HepG2 (cell line): ENCODE measurements at regions not wholly inside any gene's neighbourhood (a gene's known extent, or its start where the extent isn't known, plus 50 kb on each side); places are given as distances from the start of the nearest gene placed in this dataset.

Source experiments
- FOSL2 ChIP-seq: sonication (generic); formaldehyde crosslinking; IDR thresholded peaks from 2 replicates; pipeline ENCODE4 v1.4.0; 2020; ENCODE audit warnings: missing genetic modification reagents
- GABPB1 ChIP-seq: IDR thresholded peaks from 2 replicates; pipeline ENCODE4 v1.6.1; 2016; ENCODE audit warnings: mild to moderate bottlenecking, missing genetic modification reagents, moderate library complexity, missing compliant biosample characterization
- NFIB ChIP-seq: sonication (generic); formaldehyde crosslinking; IDR thresholded peaks from 2 replicates; pipeline ENCODE4 v1.9.0; 2021; ENCODE audit warnings: missing genetic modification reagents, mild to moderate bottlenecking, borderline replicate concordance
- NR2F6 ChIP-seq, 2 experiments: IDR thresholded peaks; 2 replicates each; pipeline ENCODE4 v1.6.1; 2016; ENCODE audit warnings: antibody characterized with exemption in 1 of 2, mild to moderate bottlenecking in 1 of 2
- POLR2AphosphoS5 ChIP-seq: IDR thresholded peaks from 2 replicates; pipeline ENCODE4 v1.6.1; 2012; ENCODE audit warnings: low read depth, low read length
- ZFX ChIP-seq: sonication (generic); formaldehyde crosslinking; IDR thresholded peaks from 2 replicates; pipeline ENCODE4 v1.4.0; 2020; ENCODE audit warnings: mild to moderate bottlenecking, low read depth, missing genetic modification reagents, moderate library complexity
- ZNF10 ChIP-seq: sonication (generic); formaldehyde crosslinking; IDR thresholded peaks from 2 replicates; pipeline ENCODE4 v1.4.0; 2020; ENCODE audit warnings: mild to moderate bottlenecking, low read depth, missing genetic modification reagents, borderline replicate concordance
- TF ChIP-seq, protein P1 (sequence below): sonication (generic); formaldehyde crosslinking; IDR thresholded peaks from 2 replicates; pipeline ENCODE4 v1.5.0; 2020; ENCODE audit warnings: missing genetic modification reagents
- TF ChIP-seq, protein P2 (sequence below): sonication (generic); formaldehyde crosslinking; IDR thresholded peaks from 2 replicates; pipeline ENCODE4 v1.5.0; 2020; ENCODE audit warnings: mild to moderate bottlenecking, missing genetic modification reagents, moderate library complexity
- TF ChIP-seq, protein P3 (sequence below): sonication (generic); formaldehyde crosslinking; IDR thresholded peaks from 2 replicates; pipeline ENCODE4 v1.9.0; 2021; ENCODE audit warnings: mild to moderate bottlenecking, missing genetic modification reagents

DNA sequence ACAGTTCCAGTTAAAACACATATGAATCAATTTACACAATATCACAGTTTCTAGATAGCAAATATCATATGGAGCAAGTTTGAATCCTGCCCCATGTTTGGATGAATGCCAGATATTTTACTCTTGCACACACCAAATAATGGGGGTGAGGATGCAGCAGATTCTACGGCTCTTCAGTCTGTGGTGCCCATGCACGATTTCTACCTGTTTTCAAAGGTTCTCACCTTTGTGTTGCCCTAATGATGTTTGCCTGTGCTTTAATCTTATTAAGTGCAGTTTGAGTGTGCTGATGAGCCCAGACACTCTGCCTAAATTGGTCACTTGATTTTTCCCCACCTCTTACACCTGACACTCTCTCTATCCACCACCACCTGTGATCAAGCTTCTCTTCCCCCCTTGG is 119.6 kb downstream of the NPY start:
- TF ChIP-seq, protein P1, sequence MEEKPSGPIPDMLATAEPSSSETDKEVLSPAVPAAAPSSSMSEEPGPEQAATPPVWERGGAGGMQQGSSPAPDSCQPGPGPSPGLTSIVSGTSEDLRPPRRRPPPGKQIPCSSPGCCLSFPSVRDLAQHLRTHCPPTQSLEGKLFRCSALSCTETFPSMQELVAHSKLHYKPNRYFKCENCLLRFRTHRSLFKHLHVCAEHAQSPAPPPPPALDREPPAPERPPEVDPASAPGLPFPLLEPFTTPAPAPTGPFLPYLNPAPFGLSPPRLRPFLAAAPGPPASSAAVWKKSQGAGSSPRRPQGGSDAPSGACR (CRISPR knock-in tag) = no peak
- TF ChIP-seq, protein P2, sequence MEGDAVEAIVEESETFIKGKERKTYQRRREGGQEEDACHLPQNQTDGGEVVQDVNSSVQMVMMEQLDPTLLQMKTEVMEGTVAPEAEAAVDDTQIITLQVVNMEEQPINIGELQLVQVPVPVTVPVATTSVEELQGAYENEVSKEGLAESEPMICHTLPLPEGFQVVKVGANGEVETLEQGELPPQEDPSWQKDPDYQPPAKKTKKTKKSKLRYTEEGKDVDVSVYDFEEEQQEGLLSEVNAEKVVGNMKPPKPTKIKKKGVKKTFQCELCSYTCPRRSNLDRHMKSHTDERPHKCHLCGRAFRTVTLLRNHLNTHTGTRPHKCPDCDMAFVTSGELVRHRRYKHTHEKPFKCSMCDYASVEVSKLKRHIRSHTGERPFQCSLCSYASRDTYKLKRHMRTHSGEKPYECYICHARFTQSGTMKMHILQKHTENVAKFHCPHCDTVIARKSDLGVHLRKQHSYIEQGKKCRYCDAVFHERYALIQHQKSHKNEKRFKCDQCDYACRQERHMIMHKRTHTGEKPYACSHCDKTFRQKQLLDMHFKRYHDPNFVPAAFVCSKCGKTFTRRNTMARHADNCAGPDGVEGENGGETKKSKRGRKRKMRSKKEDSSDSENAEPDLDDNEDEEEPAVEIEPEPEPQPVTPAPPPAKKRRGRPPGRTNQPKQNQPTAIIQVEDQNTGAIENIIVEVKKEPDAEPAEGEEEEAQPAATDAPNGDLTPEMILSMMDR (CRISPR knock-in tag) = no peak
- TF ChIP-seq, protein P3, sequence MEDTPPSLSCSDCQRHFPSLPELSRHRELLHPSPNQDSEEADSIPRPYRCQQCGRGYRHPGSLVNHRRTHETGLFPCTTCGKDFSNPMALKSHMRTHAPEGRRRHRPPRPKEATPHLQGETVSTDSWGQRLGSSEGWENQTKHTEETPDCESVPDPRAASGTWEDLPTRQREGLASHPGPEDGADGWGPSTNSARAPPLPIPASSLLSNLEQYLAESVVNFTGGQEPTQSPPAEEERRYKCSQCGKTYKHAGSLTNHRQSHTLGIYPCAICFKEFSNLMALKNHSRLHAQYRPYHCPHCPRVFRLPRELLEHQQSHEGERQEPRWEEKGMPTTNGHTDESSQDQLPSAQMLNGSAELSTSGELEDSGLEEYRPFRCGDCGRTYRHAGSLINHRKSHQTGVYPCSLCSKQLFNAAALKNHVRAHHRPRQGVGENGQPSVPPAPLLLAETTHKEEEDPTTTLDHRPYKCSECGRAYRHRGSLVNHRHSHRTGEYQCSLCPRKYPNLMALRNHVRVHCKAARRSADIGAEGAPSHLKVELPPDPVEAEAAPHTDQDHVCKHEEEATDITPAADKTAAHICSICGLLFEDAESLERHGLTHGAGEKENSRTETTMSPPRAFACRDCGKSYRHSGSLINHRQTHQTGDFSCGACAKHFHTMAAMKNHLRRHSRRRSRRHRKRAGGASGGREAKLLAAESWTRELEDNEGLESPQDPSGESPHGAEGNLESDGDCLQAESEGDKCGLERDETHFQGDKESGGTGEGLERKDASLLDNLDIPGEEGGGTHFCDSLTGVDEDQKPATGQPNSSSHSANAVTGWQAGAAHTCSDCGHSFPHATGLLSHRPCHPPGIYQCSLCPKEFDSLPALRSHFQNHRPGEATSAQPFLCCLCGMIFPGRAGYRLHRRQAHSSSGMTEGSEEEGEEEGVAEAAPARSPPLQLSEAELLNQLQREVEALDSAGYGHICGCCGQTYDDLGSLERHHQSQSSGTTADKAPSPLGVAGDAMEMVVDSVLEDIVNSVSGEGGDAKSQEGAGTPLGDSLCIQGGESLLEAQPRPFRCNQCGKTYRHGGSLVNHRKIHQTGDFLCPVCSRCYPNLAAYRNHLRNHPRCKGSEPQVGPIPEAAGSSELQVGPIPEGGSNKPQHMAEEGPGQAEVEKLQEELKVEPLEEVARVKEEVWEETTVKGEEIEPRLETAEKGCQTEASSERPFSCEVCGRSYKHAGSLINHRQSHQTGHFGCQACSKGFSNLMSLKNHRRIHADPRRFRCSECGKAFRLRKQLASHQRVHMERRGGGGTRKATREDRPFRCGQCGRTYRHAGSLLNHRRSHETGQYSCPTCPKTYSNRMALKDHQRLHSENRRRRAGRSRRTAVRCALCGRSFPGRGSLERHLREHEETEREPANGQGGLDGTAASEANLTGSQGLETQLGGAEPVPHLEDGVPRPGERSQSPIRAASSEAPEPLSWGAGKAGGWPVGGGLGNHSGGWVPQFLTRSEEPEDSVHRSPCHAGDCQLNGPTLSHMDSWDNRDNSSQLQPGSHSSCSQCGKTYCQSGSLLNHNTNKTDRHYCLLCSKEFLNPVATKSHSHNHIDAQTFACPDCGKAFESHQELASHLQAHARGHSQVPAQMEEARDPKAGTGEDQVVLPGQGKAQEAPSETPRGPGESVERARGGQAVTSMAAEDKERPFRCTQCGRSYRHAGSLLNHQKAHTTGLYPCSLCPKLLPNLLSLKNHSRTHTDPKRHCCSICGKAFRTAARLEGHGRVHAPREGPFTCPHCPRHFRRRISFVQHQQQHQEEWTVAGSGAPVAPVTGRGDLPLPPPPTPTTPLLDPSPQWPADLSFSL (CRISPR knock-in tag) = no peak
- TF ChIP-seq NR2F6 (IDR thresholded peaks at IDR 0.05) (no peak), NR2F6 (CRISPR knock-in tag; IDR thresholded peaks at IDR 0.05) (no peak), POLR2AphosphoS5 (no peak), ZFX (CRISPR knock-in tag) (no peak), FOSL2 (CRISPR knock-in tag) (no peak), GABPB1 (CRISPR knock-in tag) (no peak), NFIB (CRISPR knock-in tag) (no peak), ZNF10 (CRISPR knock-in tag) (no peak)
